ENCODE measurements at regions not wholly inside any gene's neighbourhood (a gene's known extent, or its start where the extent isn't known, plus 50 kb on each side); places are given as distances from the start of the nearest gene placed in this dataset.

GRCh38 chr11:134734141-134734845 is 322.3 kb upstream of the B3GAT1 start:
- H3K27ac ChIP-seq (ENCODE audit: low read length in 2 of 2), result no peak overlapping the region
- WGBS (ENCODE audit: insufficient coverage), result 68% methylated on average over 3 of the region's 9 CpGs

GRCh38 chr11:134733646-134734045 is 321.6 kb upstream of the B3GAT1 start:
- intact Hi-C loops (cut with micrococcal nuclease), result no loop called here
- Histone ChIP-seq H3K4me1 (ENCODE audit: control insufficient read depth in 2 of 2, insufficient read depth in 2 of 2, low read length in 2 of 2) (no peaks in the 10 kb centered on the region), H3K27ac (ENCODE audit: low read length in 2 of 2) (no peak overlapping the region), H3K9ac (ENCODE audit: low read length) (no peak overlapping the region), H3K4me2 (replicated peaks; ENCODE audit: low read depth, low read length, poor library complexity, severe bottlenecking) (no peak overlapping the region), H4K20me1 (ENCODE audit: control insufficient read depth, insufficient read depth, low read length, poor library complexity, severe bottlenecking) (no peaks in the 10 kb centered on the region), H3K79me2 (ENCODE audit: control insufficient read depth, insufficient read depth, low read length) (no peaks in the 10 kb centered on the region), H3K27me3 (replicated peaks in 1 of 4; ENCODE audit: control extremely low read depth in 1 of 4, control insufficient read depth in 3 of 4, insufficient read depth in 4 of 4, low read length in 3 of 4) (no peaks in the 10 kb centered on the region), H3K36me3 (replicated peaks in 1 of 2; ENCODE audit: control extremely low read depth in 1 of 2, control insufficient read depth in 1 of 2, extremely low read depth in 1 of 2, insufficient read depth in 2 of 2, low read length in 1 of 2) (no peaks in the 10 kb centered on the region), H3K4me3 (ENCODE audit: control extremely low read depth in 1 of 5, extremely low read depth in 1 of 5, insufficient read depth in 1 of 5, low read depth in 2 of 5, low read length in 4 of 5) (no peak overlapping the region), H2AFZ (ENCODE audit: insufficient read depth, low read depth, low read length, poor library complexity, severe bottlenecking) (no peak overlapping the region), H3K9me3 (ENCODE audit: control extremely low read depth in 1 of 3, control insufficient read depth in 2 of 3, insufficient read depth in 1 of 3, low read length in 2 of 3) (peaks cover 0 to 2% (median 0%) of the 10 kb centered on the region in 3 donors)
- no peak for DNase-seq
- TF ChIP-seq CTCF (IDR thresholded peaks at IDR 0.05), result no peak
- TF ChIP-seq EZH2 (IDR thresholded peaks at IDR 0.05; ENCODE audit: borderline replicate concordance, insufficient read depth, low read depth, low read length, poor library complexity, severe bottlenecking), result no peak
- Mint-ChIP-seq H3K4me1 (no peaks in the 10 kb centered on the region), H3K27me3 (no peaks in the 10 kb centered on the region), H3K27ac (no peak overlapping the region), H3K4me3 (no peak overlapping the region), H3K9me3 (ENCODE audit: insufficient read depth) (no peaks in the 10 kb centered on the region)
- CTCF ChIA-PET, result no interaction called here
- 0% methylated on average over 2 of the region's 9 CpGs for WGBS (ENCODE audit: insufficient coverage)
- POLR2A ChIA-PET, result no interaction called here
- no peak for ATAC-seq (ENCODE audit: low read depth)

More at GRCh38 chr11:134734141-134734845, 322.3 kb upstream of the B3GAT1 start:
- DNase-seq (no peak), ATAC-seq (ENCODE audit: low read depth) (no peak)
- ChIA-PET POLR2A (no interaction called here), CTCF (no interaction called here)
- peaks cover 0 to 2% (median 0%) of the 10 kb centered on the region in 3 donors for H3K9me3 ChIP-seq (ENCODE audit: control extremely low read depth in 1 of 3, control insufficient read depth in 2 of 3, insufficient read depth in 1 of 3, low read length in 2 of 3)
- no peak overlapping the region for H3K27ac Mint-ChIP-seq
- H4K20me1 ChIP-seq (ENCODE audit: control insufficient read depth, insufficient read depth, low read length, poor library complexity, severe bottlenecking), result no peaks in the 10 kb centered on the region
- H3K4me2 ChIP-seq (replicated peaks; ENCODE audit: low read depth, low read length, poor library complexity, severe bottlenecking), result no peak overlapping the region
- no peaks in the 10 kb centered on the region for H3K9me3 Mint-ChIP-seq (ENCODE audit: insufficient read depth)
- no peak overlapping the region for H3K4me3 Mint-ChIP-seq
- H3K4me3 ChIP-seq (ENCODE audit: control extremely low read depth in 1 of 5, extremely low read depth in 1 of 5, insufficient read depth in 1 of 5, low read depth in 2 of 5, low read length in 4 of 5), result no peak overlapping the region
- no peak overlapping the region for H3K9ac ChIP-seq (ENCODE audit: low read length)
- no peaks in the 10 kb centered on the region for H3K27me3 Mint-ChIP-seq
- no peak for TF ChIP-seq CTCF (IDR thresholded peaks at IDR 0.05)
- TF ChIP-seq EZH2 (IDR thresholded peaks at IDR 0.05; ENCODE audit: borderline replicate concordance, insufficient read depth, low read depth, low read length, poor library complexity, severe bottlenecking), result no peak
- no peaks in the 10 kb centered on the region for H3K4me1 Mint-ChIP-seq
- no peak overlapping the region for H2AFZ ChIP-seq (ENCODE audit: insufficient read depth, low read depth, low read length, poor library complexity, severe bottlenecking)
- H3K79me2 ChIP-seq (ENCODE audit: control insufficient read depth, insufficient read depth, low read length), result no peaks in the 10 kb centered on the region
- no peaks in the 10 kb centered on the region for H3K27me3 ChIP-seq (replicated peaks in 1 of 4; ENCODE audit: control extremely low read depth in 1 of 4, control insufficient read depth in 3 of 4, insufficient read depth in 4 of 4, low read length in 3 of 4)
- H3K4me1 ChIP-seq (ENCODE audit: control insufficient read depth in 2 of 2, insufficient read depth in 2 of 2, low read length in 2 of 2), result no peaks in the 10 kb centered on the region
- intact Hi-C loops (cut with micrococcal nuclease), result no loop called here
- H3K36me3 ChIP-seq (replicated peaks in 1 of 2; ENCODE audit: control extremely low read depth in 1 of 2, control insufficient read depth in 1 of 2, extremely low read depth in 1 of 2, insufficient read depth in 2 of 2, low read length in 1 of 2), result no peaks in the 10 kb centered on the region
